Bone marrow (tissue), 2 donors: ENCODE measurements at regions not wholly inside any gene's neighbourhood (a gene's known extent, or its start where the extent isn't known, plus 50 kb on each side); places are given as distances from the start of the nearest gene placed in this dataset.
A peak's percentile ranks its signal among the peaks of the same experiment; 100 is the strongest.

ENCODE experiments used
- DNase-seq, 2 donors: peaks; one replicate each; lab custom pipeline; 2025; lab: John Stamatoyannopoulos, UW

GRCh38 chrX:40166582-40166981, 68.8 kb upstream of the BCOR start:
- no peak for DNase-seq

GRCh38 chrX:40165861-40166260, 68.1 kb upstream of the BCOR start:
- DNase-seq = no peak

- DNase-seq = no peak
Measured at GRCh38 chrX:40165206-40165605, 67.4 kb upstream of the BCOR start.

- DNase-seq = no peak
Measured at GRCh38 chrX:40164751-40165150, 67.0 kb upstream of the BCOR start.

- peak in 1 of 2 donors; percentile 8 for DNase-seq
Measured at GRCh38 chrX:40158036-40158706, 60.4 kb upstream of the BCOR start.

GRCh38 chrX:40157228-40158035, 59.7 kb upstream of the BCOR start:
- no peak for DNase-seq

DNA sequence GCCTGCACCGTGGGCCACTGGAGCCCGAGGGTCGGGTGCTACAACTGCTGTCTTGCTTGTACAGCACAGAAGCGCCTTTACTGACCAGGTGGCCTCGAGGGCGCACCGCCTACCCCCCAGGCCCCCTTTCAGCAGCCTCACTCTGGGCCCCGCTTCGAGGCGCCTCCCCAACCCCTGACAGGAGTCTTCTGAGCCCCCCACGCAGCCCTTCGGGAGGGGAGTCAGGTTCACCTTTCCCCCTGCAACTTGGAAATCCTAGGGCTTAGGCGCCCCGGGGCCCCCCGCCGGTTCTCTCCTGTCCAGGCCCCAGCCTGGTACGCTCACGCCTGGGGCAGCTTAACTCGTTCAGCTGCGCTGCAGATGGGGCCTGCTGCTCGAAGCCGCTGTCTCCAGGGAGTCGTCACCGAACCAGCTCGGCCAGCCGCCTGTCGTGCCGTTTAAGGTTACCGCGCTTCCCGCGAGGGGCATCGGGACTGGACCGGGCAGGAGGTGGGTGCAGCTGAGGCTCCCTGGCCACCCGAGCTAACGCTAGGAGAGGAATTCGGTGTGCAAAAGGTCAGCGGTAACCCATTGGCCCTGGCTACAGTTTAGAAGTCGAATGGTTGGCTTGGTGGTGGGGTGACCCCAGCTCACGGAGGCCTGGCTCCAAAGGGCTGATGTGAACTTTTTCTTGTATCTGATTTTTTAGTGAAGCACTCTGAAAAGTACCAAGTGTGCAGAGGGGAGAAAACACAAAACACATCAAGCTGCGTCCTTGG, 58.9 kb upstream of the BCOR start:
- no peak for DNase-seq

DNA sequence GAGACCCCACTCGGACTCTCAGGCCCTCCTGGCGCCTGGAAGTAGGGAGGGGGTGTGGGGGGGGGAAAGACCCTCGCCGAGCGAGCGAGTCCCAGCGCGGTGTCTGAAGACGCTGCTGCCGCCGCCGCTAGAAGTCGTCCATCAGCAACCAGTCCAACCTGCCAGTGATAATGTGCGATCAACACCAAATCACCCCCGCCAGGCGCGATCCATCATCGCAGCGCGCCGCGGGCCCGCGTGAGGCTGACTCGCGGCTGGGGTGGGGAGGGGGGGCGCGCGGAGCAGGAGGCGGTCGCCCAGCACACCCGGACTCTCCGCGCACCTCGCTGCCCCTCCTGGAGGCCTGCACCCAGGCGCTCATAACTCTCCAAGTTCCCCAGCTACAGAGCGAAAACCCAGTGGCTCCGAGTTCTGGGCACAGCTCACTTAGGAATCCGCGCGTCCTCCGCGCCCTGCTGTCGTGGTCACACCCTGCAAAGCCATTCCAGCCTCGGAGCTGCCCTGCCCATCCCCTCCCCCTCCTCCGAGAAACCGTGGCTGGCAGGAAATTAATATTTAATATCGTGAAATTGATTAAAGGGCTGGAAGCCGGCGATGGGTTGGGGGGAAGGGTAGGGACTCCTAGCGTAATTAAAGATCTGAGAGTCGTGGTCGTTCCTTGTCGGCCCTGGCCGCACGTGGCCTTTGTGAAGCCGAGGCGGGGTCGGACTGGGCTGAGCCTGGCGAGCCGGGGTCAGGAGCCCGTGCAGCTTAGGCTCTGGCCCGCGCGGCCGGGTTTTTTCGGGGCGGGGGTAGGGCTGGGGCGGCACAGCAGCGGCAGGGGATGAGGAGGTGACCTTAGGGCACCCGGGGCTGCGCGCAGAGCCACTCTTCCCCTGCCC, 58.1 kb upstream of the BCOR start:
- no peak for DNase-seq

GRCh38 chrX:40154853-40155588, 57.3 kb upstream of the BCOR start:
- DNase-seq = peak in 1 of 2 donors; percentile 27

- no peak for DNase-seq
Measured at GRCh38 chrX:40154250-40154852, 56.6 kb upstream of the BCOR start.

DNA sequence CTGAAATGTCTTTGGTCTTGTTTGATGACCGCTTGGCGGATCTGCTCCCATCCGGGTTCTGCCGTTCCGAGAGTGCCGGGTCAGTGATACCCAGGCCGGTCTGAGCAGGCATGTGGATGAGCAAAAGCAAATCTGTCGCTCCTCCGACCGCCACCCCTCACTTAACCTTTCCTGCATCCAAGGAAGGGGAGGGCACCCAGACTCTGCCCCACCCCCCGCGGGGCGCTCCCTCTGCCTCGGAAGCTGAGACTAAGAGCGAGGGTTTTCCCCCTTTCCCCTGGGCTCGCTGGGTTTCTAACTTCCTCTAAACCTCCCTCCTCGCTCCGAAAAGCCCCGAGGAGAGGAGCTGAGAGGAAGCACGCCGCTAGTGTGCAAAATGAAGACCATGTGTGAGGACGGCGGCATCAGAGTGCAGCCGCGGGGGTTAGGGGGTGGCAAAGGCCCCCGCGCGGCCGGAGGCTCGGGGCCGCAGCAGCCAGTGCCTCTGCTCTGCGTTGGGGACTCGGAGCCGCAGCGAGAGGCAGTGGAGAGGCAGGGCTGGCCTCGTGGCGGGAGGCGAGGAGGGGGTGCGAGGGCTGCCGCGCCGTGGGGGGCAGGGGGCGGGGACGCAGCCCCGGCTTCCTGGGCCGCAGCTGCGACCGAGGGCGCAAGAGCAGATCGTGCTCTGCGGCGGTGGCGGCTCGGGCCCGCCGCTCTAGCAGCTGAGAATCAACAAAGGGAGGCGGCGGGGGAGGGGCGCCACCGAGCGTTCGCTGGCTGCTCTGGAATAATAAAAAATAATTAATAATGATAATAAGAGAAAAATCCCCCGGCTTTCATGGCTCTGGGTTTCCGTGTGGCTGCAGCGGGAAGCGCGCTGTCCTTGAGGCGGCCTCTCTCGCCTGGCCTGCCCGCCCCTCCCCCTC, 55.8 kb upstream of the BCOR start:
- peak in 1 of 2 donors; percentile 21 for DNase-seq

- DNase-seq = peak in 1 of 2 donors; percentile 10
Measured at GRCh38 chrX:40152741-40153344, 55.1 kb upstream of the BCOR start.

- DNase-seq = peak in 1 of 2 donors; percentile 10
Measured at GRCh38 chrX:40152173-40152711, 54.5 kb upstream of the BCOR start.

DNA sequence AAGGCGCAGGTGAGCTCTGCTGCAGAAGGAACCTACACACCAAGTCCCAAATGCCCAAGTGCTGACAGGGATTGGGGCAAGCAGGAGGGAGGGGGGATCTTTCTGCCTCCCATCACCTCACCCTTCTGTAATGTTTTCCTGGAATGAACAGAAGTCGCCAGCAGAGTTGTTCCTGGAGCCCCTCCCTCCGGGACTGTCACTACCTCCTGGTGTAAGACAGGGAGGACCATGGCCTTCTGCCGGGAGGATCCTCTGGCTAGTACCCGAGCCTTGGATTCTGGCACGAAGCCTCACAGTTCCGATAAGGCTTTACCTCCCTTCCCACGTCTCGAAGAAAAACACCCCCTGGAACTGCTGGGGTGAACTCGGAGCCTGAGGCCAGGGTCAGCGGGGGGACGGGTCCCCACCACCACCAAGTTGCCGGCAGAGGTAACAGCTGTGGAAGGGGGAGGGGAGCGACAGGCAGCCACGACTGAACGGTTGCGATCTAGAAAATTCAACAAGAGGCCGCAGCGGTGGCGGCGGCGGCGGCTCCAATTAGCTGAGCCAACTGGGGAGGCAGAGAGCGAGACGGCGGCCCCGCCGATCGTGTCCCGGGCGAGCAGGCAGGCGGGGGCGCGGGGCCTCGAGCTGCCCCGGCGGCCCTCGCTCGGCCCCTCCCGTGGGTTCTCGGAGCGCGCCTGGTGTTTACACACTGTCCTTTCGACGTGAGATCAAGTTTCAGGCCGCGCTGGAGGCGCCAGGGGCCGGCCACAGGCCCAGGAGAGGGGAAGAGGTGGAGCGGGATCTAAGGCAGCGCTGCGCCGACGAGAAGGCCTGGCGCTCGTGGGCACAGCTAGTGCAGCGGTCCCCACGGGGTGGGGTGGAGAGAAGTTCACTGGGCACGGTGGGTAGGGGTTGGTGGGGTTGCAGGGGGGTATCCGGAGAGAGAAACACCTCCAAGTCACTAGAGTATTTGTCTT, 53.7 kb upstream of the BCOR start:
- DNase-seq = no peak

- no peak for DNase-seq
Measured at GRCh38 chrX:40150503-40150902, 52.7 kb upstream of the BCOR start.

DNA sequence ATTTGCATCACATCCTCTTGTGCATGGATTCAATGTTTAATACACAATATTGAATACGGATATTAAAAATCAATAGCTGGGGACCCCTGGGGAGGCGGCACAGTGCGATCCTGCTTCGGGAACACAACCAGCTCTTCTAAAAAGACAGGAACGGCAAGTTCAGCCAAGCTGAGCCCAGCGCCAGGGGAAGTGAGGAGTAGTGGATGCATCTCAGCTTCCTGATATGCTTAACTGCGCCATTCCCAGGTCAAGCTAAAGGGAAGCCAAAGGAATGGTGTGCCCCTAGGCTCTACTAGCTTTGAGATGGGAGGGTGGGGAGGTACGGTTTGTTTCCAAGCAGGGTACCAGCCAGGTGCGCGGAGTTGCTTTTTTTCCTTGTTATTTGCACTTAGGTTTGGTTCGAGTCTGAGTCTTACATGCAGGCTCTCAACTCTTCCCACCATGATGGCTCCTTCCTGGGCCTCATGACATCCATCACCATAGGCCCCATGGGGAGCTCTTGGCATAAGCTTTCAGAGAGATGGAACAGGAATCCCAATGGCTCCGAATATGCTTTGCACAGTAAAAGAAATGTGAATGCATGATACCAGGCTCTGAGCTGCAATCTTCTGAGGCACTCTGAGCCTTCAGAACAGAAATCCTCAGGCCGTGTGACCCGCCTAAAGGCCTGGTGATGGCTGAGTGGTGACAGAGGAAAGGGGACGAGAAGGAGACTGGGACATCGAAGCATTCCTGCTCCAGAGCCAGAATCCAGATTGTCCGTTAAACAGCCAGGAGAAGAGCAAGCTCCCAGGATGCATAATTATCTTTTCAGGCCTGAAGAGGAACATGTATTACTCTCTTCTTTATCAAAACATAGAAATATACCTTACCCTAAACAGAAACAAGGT, 51.8 kb upstream of the BCOR start:
- DNase-seq = no peak
